ENCODE measurements at regions not wholly inside any gene's neighbourhood (a gene's known extent, or its start where the extent isn't known, plus 50 kb on each side); places are given as distances from the start of the nearest gene placed in this dataset.
A peak's percentile ranks its signal among the peaks of the same experiment; 100 is the strongest.

- TF ChIP-seq NFE2L1 (CRISPR knock-in tag; IDR thresholded peaks at IDR 0.05) (no peak), ARID4B (CRISPR knock-in tag; IDR thresholded peaks at IDR 0.05; ENCODE audit: borderline replicate concordance) (no peak), ZSCAN18 (CRISPR knock-in tag; IDR thresholded peaks at IDR 0.05) (no peak), SMAD4 (CRISPR knock-in tag; IDR thresholded peaks at IDR 0.05) (no peak), ZNF671 (CRISPR knock-in tag; IDR thresholded peaks at IDR 0.05) (no peak)
- Mint-ChIP-seq H3K27me3 (ENCODE audit: low read depth) (no peaks in the 10 kb centered on the region), H3K4me1 (no peaks in the 10 kb centered on the region), H3K36me3 (peaks cover 14% of the 10 kb centered on the region), H3K4me3 (no peak overlapping the region), H3K9me3 (peaks cover 18% of the 10 kb centered on the region), H3K27ac (no peak overlapping the region)
- ATAC-seq = no peak
- DNase-seq (ENCODE audit: low spot score) = no peak
- POLR2A ChIA-PET = no interaction called here
- CTCF ChIA-PET = no interaction called here
Observed at GRCh38 chr18:24595561-24596031, 135.2 kb downstream of the HRH4 start.

GRCh38 chr18:24600076-24600654 is 139.7 kb downstream of the HRH4 start:
- no peaks in the 10 kb centered on the region for H3K27me3 Mint-ChIP-seq (ENCODE audit: low read depth)
- TF ChIP-seq GRHL2 (CRISPR knock-in tag; IDR thresholded peaks at IDR 0.05; ENCODE audit: insufficient replicate concordance, severe bottlenecking) = no peak
- TF ChIP-seq CTCF (IDR thresholded peaks at IDR 0.05) = peak; percentile 11; the same call in 1 of the 2 replicates
- no peaks in the 10 kb centered on the region for H3K9me3 Mint-ChIP-seq
- no peak for DNase-seq (ENCODE audit: low spot score)
- ChIA-PET POLR2A (no interaction called here), CTCF (interaction anchor here (0.6 to 1.0 kb wide), 4 partner anchors 72 to 652 kb away, joined by 3 to 9 read pairs (median 4); no protein-coding TSS in a partner anchor)
- peak; percentile 44; the same call in 1 of the 2 replicates for ATAC-seq
- peaks cover 23% of the 10 kb centered on the region for H3K4me1 Mint-ChIP-seq
- no peak overlapping the region for H3K4me3 Mint-ChIP-seq
- H3K36me3 Mint-ChIP-seq = no peaks in the 10 kb centered on the region
- H3K27ac Mint-ChIP-seq = no peak overlapping the region

- Mint-ChIP-seq H3K9me3 (no peaks in the 10 kb centered on the region), H3K27ac (no peak overlapping the region), H3K4me3 (no peak overlapping the region), H3K36me3 (no peaks in the 10 kb centered on the region), H3K4me1 (peaks cover 23% of the 10 kb centered on the region), H3K27me3 (ENCODE audit: low read depth) (no peaks in the 10 kb centered on the region)
- TF ChIP-seq CTCF (IDR thresholded peaks at IDR 0.05) (no peak), SOX15 (CRISPR knock-in tag; IDR thresholded peaks at IDR 0.05) (no peak), ZMAT4 (CRISPR knock-in tag; IDR thresholded peaks at IDR 0.05) (no peak), TCF7 (CRISPR knock-in tag; IDR thresholded peaks at IDR 0.05; ENCODE audit: low read depth) (no peak), MXD4 (CRISPR knock-in tag; IDR thresholded peaks at IDR 0.05; ENCODE audit: borderline replicate concordance) (no peak), ZNF423 (CRISPR knock-in tag; IDR thresholded peaks at IDR 0.05) (no peak), TEAD4 (CRISPR knock-in tag; IDR thresholded peaks at IDR 0.05) (no peak), ERG (CRISPR knock-in tag; IDR thresholded peaks at IDR 0.05) (no peak), ARID4B (CRISPR knock-in tag; IDR thresholded peaks at IDR 0.05; ENCODE audit: borderline replicate concordance) (no peak)
- no peak for DNase-seq (ENCODE audit: low spot score)
- ChIA-PET POLR2A (interaction anchor here (0.6 kb wide), 1 partner anchor 48 kb away, joined by 3 read pairs; no protein-coding TSS in a partner anchor), CTCF (interaction anchor here (1.0 to 2.6 kb wide), 3 partner anchors 58 to 154 kb away, joined by 3 to 24 read pairs (median 9); no protein-coding TSS in a partner anchor)
- no peak for ATAC-seq
Observed at GRCh38 chr18:24601585-24601984, 141.1 kb downstream of the HRH4 start.

Measured in WTC11 (cell line).